Transverse colon (tissue), 4 donors: ENCODE measurements at regions not wholly inside any gene's neighbourhood (a gene's known extent, or its start where the extent isn't known, plus 50 kb on each side); places are given as distances from the start of the nearest gene placed in this dataset.

ENCODE experiments used
- DNase-seq: peaks from one replicate; pipeline ENCODE4 v3.0.0-alpha.2; 2019
- H3K27ac ChIP-seq, 4 donors: fragments of 200-600 bp; sonication (generic); 2 replicates each; pipeline ENCODE4 v1.5.1; 2016 to 2018; ENCODE audit warnings: inconsistent platforms in 4 of 4
- H3K27me3 ChIP-seq: fragments of 200-600 bp; sonication (generic); 2 replicates; pipeline ENCODE4 v1.5.1; 2017; ENCODE audit warnings: inconsistent platforms
- H3K36me3 ChIP-seq, 4 donors: fragments of 200-600 bp; sonication (generic); 2 replicates each; pipeline ENCODE4 v1.5.1; 2017 to 2019; ENCODE audit warnings: inconsistent platforms in 4 of 4
- H3K4me1 ChIP-seq, 4 donors: fragments of 200-600 bp; sonication (generic); 2 replicates each; pipeline ENCODE4 v1.5.1; 2017 to 2020; ENCODE audit warnings: inconsistent platforms in 4 of 4
- H3K4me3 ChIP-seq, 4 donors: fragments of 200-600 bp; sonication (generic); 1 replicate in 1 of 4; 2 replicates in 3 of 4; pipeline versions ENCODE4 v1.5.1 to v1.6.1; 2017 to 2019; ENCODE audit warnings: inconsistent platforms in 4 of 4
- H3K9me3 ChIP-seq, 2 donors: fragments of 200-600 bp; sonication (generic); 2 replicates each; pipeline ENCODE4 v1.5.1; 2017 to 2019; ENCODE audit warnings: inconsistent platforms in 2 of 2
- EP300 ChIP-seq: sonication (generic); formaldehyde crosslinking; IDR thresholded peaks from one replicate; pipeline ENCODE4 v1.6.1; 2017; ENCODE audit warnings: antibody characterized with exemption, low read depth
- POLR2A ChIP-seq: fragments of 450-650 bp; IDR thresholded peaks from one replicate; pipeline ENCODE4 v1.6.1; 2016; ENCODE audit warnings: antibody characterized with exemption, mild to moderate bottlenecking, moderate library complexity
- POLR2AphosphoS5 ChIP-seq, 3 donors: sonication (generic); formaldehyde crosslinking; IDR thresholded peaks; one replicate each; pipeline ENCODE4 v1.6.1; 2016; ENCODE audit warnings: antibody characterized with exemption in 3 of 3
- WGBS, 2 donors: methylation state at CpG; one replicate each; pipeline ENCODE4 v1.1.5; 2018; ENCODE audit warnings: low coverage in 1 of 2; 5-methylcytosine and 5-hydroxymethylcytosine counted together
- in situ Hi-C, 4 donors: fragments of 200-750 bp; cut with MboI; loops; one replicate each; pipeline versions ENCODE4 v1.15.0 to v1.15.1; 2017; ENCODE audit warnings: low sequenced_read_pairs in 3 of 4, low pct_ligation_motif_present in 1 of 4, low pct_unique_long_range_greater_than_20kb in 1 of 4
- intact Hi-C: fragments of 100-400 bp; cut with DNase I; formaldehyde crosslinking; loops from one replicate; pipeline ENCODE4 v1.15.1; 2023; ENCODE audit warnings: low total_unique reads
- TF ChIP-seq, protein P1 (sequence below), 5 experiments: fragments of 200-600 bp in 3 of 5; fragments of 450-650 bp in 2 of 5; sonication (generic) in 3 of 5; IDR thresholded peaks; 1 replicate in 2 of 5; 2 replicates in 3 of 5; pipeline ENCODE4 v1.5.1; 2016 to 2017; ENCODE audit warnings: antibody characterized with exemption in 5 of 5, inconsistent platforms in 3 of 5, mild to moderate bottlenecking in 2 of 5, moderate library complexity in 1 of 5

DNA sequence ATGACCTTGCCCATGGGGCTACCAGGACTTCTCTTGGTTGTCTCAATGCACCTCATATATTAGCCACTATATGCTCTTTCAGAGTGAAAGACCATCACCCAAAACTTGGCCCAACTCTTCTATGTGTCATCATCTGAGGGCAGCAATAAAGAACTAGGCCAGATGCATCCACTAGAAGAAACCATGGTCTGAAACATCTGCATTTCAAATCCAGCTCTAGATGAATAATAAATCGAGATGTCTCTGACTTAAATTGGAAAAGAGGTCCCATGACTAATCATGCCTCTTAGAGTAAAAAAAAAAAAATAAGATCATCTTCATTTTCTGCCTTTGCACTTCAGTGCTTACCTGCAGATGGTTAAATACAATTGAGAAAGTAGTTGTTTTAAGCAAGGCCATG is 397.6 kb upstream of the PITX2 start:
- intact Hi-C loops (no loop called here), in situ Hi-C loops (no loop called here)
- H3K36me3 ChIP-seq = no peaks in the 10 kb centered on the region
- TF ChIP-seq POLR2AphosphoS5 (IDR thresholded peaks at IDR 0.05) (no peak), POLR2A (no peak), EP300 (no peak)
- TF ChIP-seq, protein P1, sequence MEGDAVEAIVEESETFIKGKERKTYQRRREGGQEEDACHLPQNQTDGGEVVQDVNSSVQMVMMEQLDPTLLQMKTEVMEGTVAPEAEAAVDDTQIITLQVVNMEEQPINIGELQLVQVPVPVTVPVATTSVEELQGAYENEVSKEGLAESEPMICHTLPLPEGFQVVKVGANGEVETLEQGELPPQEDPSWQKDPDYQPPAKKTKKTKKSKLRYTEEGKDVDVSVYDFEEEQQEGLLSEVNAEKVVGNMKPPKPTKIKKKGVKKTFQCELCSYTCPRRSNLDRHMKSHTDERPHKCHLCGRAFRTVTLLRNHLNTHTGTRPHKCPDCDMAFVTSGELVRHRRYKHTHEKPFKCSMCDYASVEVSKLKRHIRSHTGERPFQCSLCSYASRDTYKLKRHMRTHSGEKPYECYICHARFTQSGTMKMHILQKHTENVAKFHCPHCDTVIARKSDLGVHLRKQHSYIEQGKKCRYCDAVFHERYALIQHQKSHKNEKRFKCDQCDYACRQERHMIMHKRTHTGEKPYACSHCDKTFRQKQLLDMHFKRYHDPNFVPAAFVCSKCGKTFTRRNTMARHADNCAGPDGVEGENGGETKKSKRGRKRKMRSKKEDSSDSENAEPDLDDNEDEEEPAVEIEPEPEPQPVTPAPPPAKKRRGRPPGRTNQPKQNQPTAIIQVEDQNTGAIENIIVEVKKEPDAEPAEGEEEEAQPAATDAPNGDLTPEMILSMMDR (IDR thresholded peaks at IDR 0.05) = no peak
- no peak for DNase-seq
- no peak overlapping the region for H3K27ac ChIP-seq
- no peaks in the 10 kb centered on the region for H3K9me3 ChIP-seq
- WGBS, 2 donors = 55 to 76% methylated on average over 1 of the region's 1 CpG
- H3K4me1 ChIP-seq = no peaks in the 10 kb centered on the region
- no peaks in the 10 kb centered on the region for H3K27me3 ChIP-seq
- H3K4me3 ChIP-seq = no peak overlapping the region

DNA sequence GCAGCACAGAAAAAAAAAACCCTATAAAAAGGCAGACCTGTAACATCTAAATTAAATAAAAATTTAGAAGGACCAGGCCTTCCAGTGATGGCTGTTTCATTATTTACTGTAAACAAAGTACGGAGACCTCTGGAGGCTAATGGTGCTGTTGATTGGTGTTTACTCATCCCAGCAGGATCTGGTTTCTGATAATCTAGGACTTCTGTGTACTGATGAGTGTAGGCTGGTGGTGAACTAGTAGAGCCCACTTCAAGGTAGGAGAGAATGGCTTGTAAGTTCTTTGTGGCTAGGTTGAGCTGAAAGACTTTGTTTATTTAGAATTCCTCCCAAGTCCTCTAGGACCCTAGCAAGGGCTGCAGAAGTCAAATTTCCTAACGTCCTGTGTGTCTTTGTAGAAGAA is 398.1 kb upstream of the PITX2 start:
- Histone ChIP-seq H3K27me3 (no peaks in the 10 kb centered on the region), H3K9me3 (no peaks in the 10 kb centered on the region), H3K4me1 (no peaks in the 10 kb centered on the region), H3K36me3 (no peaks in the 10 kb centered on the region), H3K4me3 (no peak overlapping the region), H3K27ac (no peak overlapping the region)
- in situ Hi-C loops = no loop called here
- 46 to 52% methylated on average over 2 of the region's 2 CpGs for WGBS, 2 donors
- intact Hi-C loops = no loop called here
- TF ChIP-seq, protein P1 (IDR thresholded peaks at IDR 0.05) = no peak
- TF ChIP-seq POLR2A (no peak), POLR2AphosphoS5 (IDR thresholded peaks at IDR 0.05) (no peak), EP300 (no peak)
- no peak for DNase-seq

DNA sequence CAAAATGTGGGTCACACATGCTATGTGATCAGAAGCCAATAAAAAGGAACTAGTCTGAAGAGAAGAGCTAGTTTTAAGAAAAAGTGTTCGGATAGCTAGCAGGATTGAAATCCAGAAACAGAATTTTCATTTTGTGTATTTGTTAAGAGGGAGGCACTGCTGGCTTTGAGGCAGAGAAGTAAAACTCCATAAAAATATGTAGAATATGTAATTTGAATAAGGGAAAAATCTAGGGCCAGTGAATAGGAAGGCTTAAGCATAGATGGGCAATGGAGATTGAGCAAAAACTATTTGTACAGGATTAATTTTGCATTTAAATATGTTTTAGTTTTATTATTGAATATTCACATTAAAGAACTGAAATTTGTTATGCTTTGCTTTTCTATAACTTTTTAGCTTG is 399.9 kb upstream of the PITX2 start:
- WGBS, 2 donors = 78 to 87% methylated on average over 1 of the region's 1 CpG
- Histone ChIP-seq H3K4me1 (no peaks in the 10 kb centered on the region), H3K9me3 (no peaks in the 10 kb centered on the region), H3K27ac (no peak overlapping the region), H3K27me3 (no peaks in the 10 kb centered on the region), H3K36me3 (no peaks in the 10 kb centered on the region), H3K4me3 (no peak overlapping the region)
- TF ChIP-seq EP300 (no peak), POLR2AphosphoS5 (IDR thresholded peaks at IDR 0.05) (no peak), POLR2A (no peak)
- TF ChIP-seq, protein P1 (IDR thresholded peaks at IDR 0.05) = no peak
- intact Hi-C loops = no loop called here
- in situ Hi-C loops = no loop called here
- DNase-seq = no peak

DNA sequence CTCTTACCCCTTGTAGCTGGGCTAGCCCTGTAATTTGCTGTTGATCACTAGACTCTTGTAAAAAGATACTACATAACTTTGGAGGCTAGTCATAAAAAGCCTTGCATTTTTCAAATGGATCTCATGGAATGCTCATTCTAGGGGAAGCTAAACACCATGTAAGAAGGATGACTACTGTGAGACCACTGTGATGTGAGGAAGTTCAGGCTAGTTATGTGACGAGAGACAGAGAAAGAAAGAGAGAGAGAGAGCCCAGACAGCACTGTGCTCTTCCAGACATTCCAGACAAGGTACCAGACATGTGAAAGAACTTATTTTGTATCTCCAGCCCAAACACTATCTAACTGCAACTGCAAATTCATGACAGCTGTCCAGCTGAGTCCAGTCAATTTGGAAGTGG is 404.6 kb upstream of the PITX2 start:
- in situ Hi-C loops = no loop called here
- WGBS, 2 donors = 20 to 37% methylated on average over 1 of the region's 1 CpG

More for the DNA sequence above, 404.6 kb upstream of the PITX2 start:
- no peaks in the 10 kb centered on the region for H3K9me3 ChIP-seq
- H3K4me1 ChIP-seq = no peaks in the 10 kb centered on the region
- H3K36me3 ChIP-seq = no peaks in the 10 kb centered on the region
- TF ChIP-seq EP300 = no peak
- no peak for TF ChIP-seq POLR2A
- TF ChIP-seq, protein P1 (IDR thresholded peaks at IDR 0.05) = no peak
- no peak for TF ChIP-seq POLR2AphosphoS5 (IDR thresholded peaks at IDR 0.05)
- intact Hi-C loops = no loop called here
- no peak overlapping the region for H3K27ac ChIP-seq
- H3K27me3 ChIP-seq = no peaks in the 10 kb centered on the region
- H3K4me3 ChIP-seq = no peak overlapping the region
- no peak for DNase-seq
